ENCODE measurements at regions not wholly inside any gene's neighbourhood (a gene's known extent, or its start where the extent isn't known, plus 50 kb on each side); places are given as distances from the start of the nearest gene placed in this dataset.

DNA sequence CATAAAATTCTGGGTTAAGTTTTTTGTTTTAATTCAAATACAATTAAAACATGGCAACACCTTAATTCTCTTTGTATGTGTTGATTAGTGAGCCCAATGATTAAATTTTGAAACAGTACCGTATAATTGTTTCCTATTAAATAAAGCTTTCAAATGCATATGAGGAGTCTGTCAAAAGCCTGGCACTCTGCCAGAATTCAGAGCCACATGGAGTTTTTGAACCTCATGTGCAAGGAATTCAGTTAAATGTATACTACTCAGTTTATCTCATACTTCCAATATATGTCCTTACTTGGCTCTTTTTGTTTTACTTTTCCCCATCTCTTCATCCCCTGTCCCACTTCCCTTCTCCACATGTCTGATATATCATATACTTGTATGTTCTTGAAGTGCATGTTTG is 165.6 kb upstream of the FAM3C start:
- CTCF ChIA-PET, result interaction anchor here (1.1 kb wide), 1 partner anchor 433 kb away, joined by 3 read pairs; no protein-coding TSS in a partner anchor
- Mint-ChIP-seq H3K9me3 (no peaks in the 10 kb centered on the region), H3K27me3 (peaks cover 11% of the 10 kb centered on the region), H3K4me1 (no peaks in the 10 kb centered on the region), H3K36me3 (ENCODE audit: low read depth) (no peaks in the 10 kb centered on the region), H3K27ac (no peak overlapping the region), H3K4me3 (no peak overlapping the region)
- POLR2A ChIA-PET, result no interaction called here
- no peak for DNase-seq

GRCh38 chr7:121560267-121560990 is 164.3 kb upstream of the FAM3C start:
- H3K4me3 Mint-ChIP-seq, result no peak overlapping the region

DNA sequence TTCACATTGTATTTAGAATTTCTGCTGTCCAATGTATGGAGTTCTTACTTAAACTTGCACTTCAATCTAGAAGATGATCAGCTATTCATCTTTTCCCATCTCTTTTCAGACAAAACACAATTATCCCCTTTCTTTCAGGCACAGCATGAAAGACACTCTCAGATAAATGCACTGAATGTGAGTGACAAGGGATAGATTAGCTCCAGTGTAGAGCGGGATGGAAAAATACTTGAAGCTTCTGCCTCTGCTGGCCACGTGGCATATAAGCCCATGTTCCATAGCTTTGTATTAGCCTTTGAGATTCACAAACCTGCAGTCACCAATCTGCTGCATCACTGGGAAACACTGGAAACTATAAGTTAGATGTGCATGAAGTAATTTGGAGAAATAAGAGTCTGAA is 162.2 kb upstream of the FAM3C start:
- no peak for DNase-seq
- no peak overlapping the region for H3K27ac Mint-ChIP-seq
- POLR2A ChIA-PET, result no interaction called here
- H3K9me3 Mint-ChIP-seq, result no peaks in the 10 kb centered on the region
- H3K36me3 Mint-ChIP-seq (ENCODE audit: low read depth), result no peaks in the 10 kb centered on the region
- peaks cover 11% of the 10 kb centered on the region for H3K27me3 Mint-ChIP-seq
- H3K4me3 Mint-ChIP-seq, result no peak overlapping the region
- CTCF ChIA-PET, result no interaction called here
- H3K4me1 Mint-ChIP-seq, result no peaks in the 10 kb centered on the region

More at GRCh38 chr7:121560267-121560990, 164.3 kb upstream of the FAM3C start:
- H3K4me1 Mint-ChIP-seq, result no peaks in the 10 kb centered on the region
- peaks cover 11% of the 10 kb centered on the region for H3K27me3 Mint-ChIP-seq
- no peak for DNase-seq
- no peak overlapping the region for H3K27ac Mint-ChIP-seq
- no peaks in the 10 kb centered on the region for H3K36me3 Mint-ChIP-seq (ENCODE audit: low read depth)
- no peaks in the 10 kb centered on the region for H3K9me3 Mint-ChIP-seq
- POLR2A ChIA-PET, result no interaction called here
- CTCF ChIA-PET, result no interaction called here

DNA sequence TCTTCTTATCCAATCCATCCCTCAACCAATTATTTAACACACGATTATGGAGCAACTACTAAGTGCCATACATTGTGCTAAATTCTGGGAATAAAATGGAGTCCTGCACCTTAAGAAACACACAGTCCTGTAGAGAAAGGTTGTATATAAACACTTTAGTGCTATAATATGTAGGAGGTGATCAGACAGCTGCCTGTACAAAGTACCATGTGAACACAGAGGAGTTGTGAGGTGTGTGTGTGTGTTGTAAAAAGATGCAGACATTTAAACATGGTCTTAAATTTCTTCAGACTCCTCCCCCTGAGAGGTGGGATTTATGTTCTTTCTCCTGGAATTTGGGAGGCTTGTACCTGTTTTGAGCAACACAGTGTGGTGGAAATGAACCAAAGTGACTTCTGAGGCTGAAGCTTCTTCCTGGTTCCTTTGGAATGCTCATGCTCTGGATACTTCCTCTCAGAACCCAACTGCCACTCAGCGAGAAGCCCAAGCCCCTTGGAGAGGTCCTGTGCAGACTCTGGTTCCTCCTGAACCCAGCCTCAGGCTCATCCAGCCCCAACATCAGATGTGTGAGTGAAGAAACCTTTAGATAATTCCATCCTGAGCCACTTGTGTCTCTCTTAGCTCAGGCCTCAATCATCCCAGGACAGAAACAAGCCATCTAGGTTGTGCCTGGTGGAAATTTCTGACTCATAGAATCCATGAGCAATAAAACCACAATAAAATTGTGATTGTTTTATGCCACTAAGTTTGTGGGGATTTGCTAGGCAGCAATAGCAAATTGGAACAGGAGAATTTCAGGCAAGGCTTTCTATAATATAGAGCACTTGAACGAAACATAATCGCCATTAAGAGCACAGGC is 161.2 kb upstream of the FAM3C start:
- H3K27ac Mint-ChIP-seq, result no peak overlapping the region
- POLR2A ChIA-PET, result no interaction called here
- H3K36me3 Mint-ChIP-seq (ENCODE audit: low read depth), result no peaks in the 10 kb centered on the region
- H3K4me3 Mint-ChIP-seq, result no peak overlapping the region
- peaks cover 11% of the 10 kb centered on the region for H3K27me3 Mint-ChIP-seq
- CTCF ChIA-PET, result no interaction called here
- DNase-seq, result no peak
- H3K9me3 Mint-ChIP-seq, result no peaks in the 10 kb centered on the region
- H3K4me1 Mint-ChIP-seq, result no peaks in the 10 kb centered on the region

GRCh38 chr7:121555558-121555957 is 159.4 kb upstream of the FAM3C start:
- Mint-ChIP-seq H3K4me1 (peaks cover 2% of the 10 kb centered on the region), H3K36me3 (ENCODE audit: low read depth) (no peaks in the 10 kb centered on the region), H3K27ac (no peak overlapping the region), H3K4me3 (no peak overlapping the region), H3K9me3 (no peaks in the 10 kb centered on the region), H3K27me3 (peaks cover 3% of the 10 kb centered on the region)
- no peak for DNase-seq
- ChIA-PET CTCF (no interaction called here), POLR2A (no interaction called here)

DNA sequence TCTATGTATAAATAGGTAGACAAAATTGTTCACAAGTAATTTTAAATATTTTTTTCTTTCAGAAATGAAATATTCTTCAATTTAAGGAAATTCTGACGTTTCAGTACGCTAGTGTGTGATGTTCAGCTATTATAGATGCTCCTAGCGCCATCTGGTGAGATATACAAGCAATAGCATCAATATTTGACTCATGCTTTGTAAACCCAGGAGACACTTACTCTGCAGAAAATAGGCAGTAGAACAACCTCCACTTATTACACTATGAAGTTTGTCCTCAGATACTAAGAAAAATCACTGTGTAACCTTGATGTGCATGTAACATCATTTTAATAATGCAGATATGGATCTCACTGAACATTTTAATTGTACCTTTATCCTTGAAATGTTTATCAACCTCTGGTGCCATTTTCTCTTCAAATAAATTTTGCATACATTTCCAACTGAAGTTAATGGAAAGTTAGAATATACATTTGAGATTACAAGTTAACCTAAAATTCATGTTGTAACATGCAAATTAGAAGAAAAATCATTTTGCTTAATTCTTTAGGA is 151.5 kb upstream of the FAM3C start:
- DNase-seq, result no peak
- CTCF ChIA-PET, result interaction anchor here (0.9 to 3.8 kb wide), 12 partner anchors 11 to 447 kb away, joined by 3 to 84 read pairs (median 4); partner anchors contain the start of gene FAM3C
- POLR2A ChIA-PET, result interaction anchor here (1.1 to 2.5 kb wide), 7 partner anchors 17 to 181 kb away, joined by 3 to 14 read pairs (median 5); partner anchors contain the start of gene FAM3C
- H3K27me3 Mint-ChIP-seq, result no peaks in the 10 kb centered on the region
- peaks cover 10% of the 10 kb centered on the region for H3K9me3 Mint-ChIP-seq
- peaks cover 16% of the 10 kb centered on the region for H3K36me3 Mint-ChIP-seq (ENCODE audit: low read depth)
- no peak overlapping the region for H3K4me3 Mint-ChIP-seq
- peaks cover 50% of the 10 kb centered on the region for H3K4me1 Mint-ChIP-seq
- H3K27ac Mint-ChIP-seq, result no peak overlapping the region

DNA sequence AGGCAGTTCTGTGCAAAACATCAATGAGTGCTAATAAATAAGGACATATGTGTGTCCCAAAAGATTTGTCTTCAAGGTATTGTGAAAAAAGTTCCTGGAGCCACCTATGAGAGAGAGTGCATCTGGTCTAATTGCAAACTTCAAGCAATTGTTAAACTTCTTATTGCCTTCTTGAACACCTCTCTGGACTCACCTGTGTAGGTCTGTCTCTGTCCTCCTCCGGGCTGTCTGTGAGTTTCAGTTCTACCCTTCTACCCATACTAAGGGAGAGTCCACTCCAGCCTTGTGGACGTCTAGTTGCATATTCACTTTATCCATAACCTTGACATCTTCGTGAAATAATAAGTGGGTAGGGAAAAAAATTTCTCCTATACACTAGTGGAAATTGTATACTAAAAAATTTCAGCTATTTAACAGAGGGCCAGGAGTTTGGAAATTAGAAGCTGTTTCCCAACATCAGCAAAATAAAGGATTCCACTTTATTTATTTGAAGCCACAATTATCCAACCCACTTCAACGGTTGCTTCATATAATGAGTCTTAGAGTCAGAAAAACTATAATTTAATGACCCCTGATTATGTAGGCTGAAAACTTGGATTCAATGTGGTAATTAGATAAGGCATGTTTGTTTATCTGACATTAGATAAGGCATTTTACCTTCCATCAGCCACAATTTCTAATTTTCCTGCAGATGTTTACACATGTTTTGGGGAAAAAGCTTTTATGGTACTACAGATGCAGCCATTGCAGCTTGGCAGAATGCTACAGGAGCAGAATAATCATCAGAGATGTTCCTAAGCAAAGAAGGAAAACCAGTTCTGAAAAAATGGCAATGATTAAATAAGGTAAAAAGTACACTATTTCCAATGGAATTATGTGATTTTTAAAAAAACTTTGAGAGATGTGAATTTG is 150.8 kb upstream of the FAM3C start:
- ChIA-PET POLR2A (interaction anchor here (1.1 to 2.5 kb wide), 7 partner anchors 16 to 180 kb away, joined by 3 to 14 read pairs (median 5); partner anchors contain the start of gene FAM3C), CTCF (interaction anchor here (0.9 to 3.8 kb wide), 11 partner anchors 10 to 217 kb away, joined by 3 to 84 read pairs (median 5); partner anchors contain the start of gene FAM3C)
- Mint-ChIP-seq H3K27ac (peak overlapping the region; percentile 84), H3K9me3 (peaks cover 10% of the 10 kb centered on the region), H3K4me1 (peaks cover 50% of the 10 kb centered on the region), H3K4me3 (no peak overlapping the region), H3K27me3 (no peaks in the 10 kb centered on the region), H3K36me3 (ENCODE audit: low read depth) (peaks cover 16% of the 10 kb centered on the region)
- DNase-seq, result no peak

DNA sequence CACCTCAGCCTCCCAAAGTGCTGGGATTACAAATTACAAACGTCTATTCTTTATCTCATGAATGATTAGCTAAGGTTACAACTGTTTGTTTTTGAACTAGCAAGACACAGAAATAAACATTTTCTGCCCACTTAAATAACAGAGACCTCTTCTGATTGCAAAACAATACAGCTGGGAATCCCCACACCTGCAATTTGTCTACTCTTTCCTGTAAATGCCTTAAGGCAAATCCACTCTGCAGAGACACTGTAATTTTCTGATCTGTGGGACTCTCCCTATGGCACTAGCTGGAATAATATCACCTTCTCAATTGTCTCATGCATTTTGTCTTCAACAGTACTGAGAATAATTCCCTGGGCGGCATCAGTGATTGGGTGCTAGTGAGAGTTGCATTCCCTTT is 149.3 kb upstream of the FAM3C start:
- ChIA-PET POLR2A (interaction anchor here (0.7 to 4.0 kb wide), 8 partner anchors 9 to 595 kb away, joined by 3 to 60 read pairs (median 4); partner anchors contain the start of genes FAM3C and ING3), CTCF (interaction anchor here (0.7 to 3.2 kb wide), 6 partner anchors 15 to 178 kb away, joined by 3 to 32 read pairs (median 12); partner anchors contain the start of gene FAM3C)
- no peak overlapping the region for H3K4me3 Mint-ChIP-seq
- peaks cover 53% of the 10 kb centered on the region for H3K4me1 Mint-ChIP-seq
- H3K9me3 Mint-ChIP-seq, result peaks cover 10% of the 10 kb centered on the region
- H3K27me3 Mint-ChIP-seq, result no peaks in the 10 kb centered on the region
- no peak for DNase-seq
- H3K36me3 Mint-ChIP-seq (ENCODE audit: low read depth), result peaks cover 19% of the 10 kb centered on the region
- peak overlapping the region; percentile 84 for H3K27ac Mint-ChIP-seq

DNA sequence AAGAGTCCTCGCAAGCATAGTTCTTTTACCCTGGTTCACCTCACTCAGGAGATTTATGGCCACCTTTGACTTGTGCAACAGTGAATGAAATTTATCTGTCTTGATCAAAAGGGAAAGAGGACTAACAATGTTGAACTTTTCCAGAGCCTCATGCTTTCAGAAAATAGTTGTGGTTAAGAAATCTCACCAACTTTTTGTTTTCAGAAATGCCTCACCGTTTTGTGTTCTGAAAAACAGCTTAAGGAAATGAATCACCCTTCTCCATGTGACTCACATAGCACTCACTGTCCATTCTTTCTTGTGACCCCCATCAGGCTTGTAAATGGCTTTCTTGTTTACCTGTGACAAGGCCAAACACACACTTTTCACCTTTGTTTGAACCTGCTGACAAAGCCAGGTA is 148.6 kb upstream of the FAM3C start:
- Mint-ChIP-seq H3K27me3 (no peaks in the 10 kb centered on the region), H3K27ac (peak overlapping the region; percentile 84), H3K4me3 (no peak overlapping the region), H3K4me1 (peaks cover 56% of the 10 kb centered on the region), H3K36me3 (ENCODE audit: low read depth) (peaks cover 21% of the 10 kb centered on the region), H3K9me3 (peaks cover 10% of the 10 kb centered on the region)
- CTCF ChIA-PET, result interaction anchor here (0.7 to 3.2 kb wide), 7 partner anchors 14 to 178 kb away, joined by 3 to 32 read pairs (median 7); partner anchors contain the start of gene FAM3C
- POLR2A ChIA-PET, result interaction anchor here (0.7 to 4.0 kb wide), 7 partner anchors 8 to 172 kb away, joined by 3 to 60 read pairs (median 4); partner anchors contain the start of gene FAM3C
- no peak for DNase-seq

DNA sequence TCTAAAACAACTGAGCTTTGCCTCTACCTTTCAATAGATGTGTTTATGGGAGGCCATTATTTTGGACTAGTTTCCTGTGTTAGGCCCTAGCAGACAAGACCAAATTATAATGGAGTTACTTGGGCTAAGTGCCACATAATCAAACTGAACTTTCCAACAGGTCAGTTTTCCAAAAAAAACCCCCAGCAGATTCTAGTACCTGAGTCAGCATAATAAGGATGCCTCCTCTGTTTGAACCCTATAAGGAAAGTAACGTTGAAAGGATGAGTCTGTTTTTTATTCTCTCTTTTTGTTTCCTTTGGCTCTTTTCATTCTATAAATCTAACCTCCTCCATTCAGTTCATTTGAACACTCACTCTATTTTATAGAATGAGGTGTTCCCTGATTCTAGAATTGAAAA is 148.1 kb upstream of the FAM3C start:
- Mint-ChIP-seq H3K27ac (peak overlapping the region; percentile 84), H3K9me3 (peaks cover 10% of the 10 kb centered on the region), H3K27me3 (no peaks in the 10 kb centered on the region), H3K4me3 (no peak overlapping the region), H3K36me3 (ENCODE audit: low read depth) (peaks cover 21% of the 10 kb centered on the region), H3K4me1 (peaks cover 61% of the 10 kb centered on the region)
- ChIA-PET CTCF (interaction anchor here (0.7 to 3.2 kb wide), 7 partner anchors 14 to 177 kb away, joined by 3 to 32 read pairs (median 7); partner anchors contain the start of gene FAM3C), POLR2A (interaction anchor here (0.8 to 4.0 kb wide), 7 partner anchors 11 to 171 kb away, joined by 3 to 60 read pairs (median 6); partner anchors contain the start of gene FAM3C)
- no peak for DNase-seq

DNA sequence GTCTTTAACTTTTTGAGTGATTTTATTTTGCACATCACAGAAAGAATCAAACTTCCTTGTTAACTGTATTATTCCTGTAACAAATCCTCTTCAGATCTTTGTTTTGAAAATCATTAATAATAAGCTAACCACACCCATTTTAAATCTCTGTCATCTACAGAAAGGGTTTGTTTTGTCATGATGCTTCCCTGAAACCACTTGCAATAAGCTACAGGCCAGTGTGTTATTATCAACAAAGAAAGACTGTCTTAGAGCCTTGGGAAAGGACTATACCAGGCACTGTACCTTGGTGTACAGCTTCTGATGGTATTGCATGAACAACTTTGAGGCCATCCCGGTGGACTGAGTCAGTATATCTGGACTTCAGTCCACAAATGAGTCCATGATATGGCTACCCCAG is 145.3 kb upstream of the FAM3C start:
- ChIA-PET POLR2A (interaction anchor here (0.9 to 1.0 kb wide), 2 partner anchors 11 to 145 kb away, joined by 3 read pairs; partner anchors contain the start of gene FAM3C), CTCF (interaction anchor here (1.2 to 1.4 kb wide), 2 partner anchors 10 to 145 kb away, joined by 4 to 5 read pairs; partner anchors contain the start of gene FAM3C)
- H3K9me3 Mint-ChIP-seq, result peaks cover 23% of the 10 kb centered on the region
- no peak for DNase-seq
- H3K36me3 Mint-ChIP-seq (ENCODE audit: low read depth), result peaks cover 36% of the 10 kb centered on the region
- no peak overlapping the region for H3K27ac Mint-ChIP-seq
- H3K4me1 Mint-ChIP-seq, result peaks cover 63% of the 10 kb centered on the region
- peaks cover 5% of the 10 kb centered on the region for H3K27me3 Mint-ChIP-seq
- no peak overlapping the region for H3K4me3 Mint-ChIP-seq
